B cell (primary cell): ENCODE measurements at regions not wholly inside any gene's neighbourhood (a gene's known extent, or its start where the extent isn't known, plus 50 kb on each side); places are given as distances from the start of the nearest gene placed in this dataset.

Experiments used
- ATAC-seq: fragments of 200-7000 bp; cut with Tn5 transposase; one replicate; pipeline ENCODE4 v1.10.0; 2021; ENCODE audit warnings: low read depth, mild to moderate bottlenecking, moderate number of reproducible peaks, moderate library complexity
- CTCF ChIA-PET: fragments of 350-600 bp; sonication (Branson Sonifier 250); formaldehyde crosslinking; loops from one replicate; lab custom pipeline; 2021; ENCODE audit warnings: antibody characterized with exemption, inconsistent platforms; lab: Charles Lee
- POLR2A ChIA-PET: fragments of 350-600 bp; sonication (Branson Sonifier 250); formaldehyde crosslinking; loops from one replicate; lab custom pipeline; 2021; ENCODE audit warnings: antibody characterized with exemption; lab: Charles Lee
- DNase-seq: peaks from one replicate; pipeline ENCODE4 v3.0.0; 2013
- H2AFZ ChIP-seq: 2 replicates; pipeline ENCODE4 v1.6.1; 2012; ENCODE audit warnings: mild to moderate bottlenecking, low read depth, low read length; ENCODE audit not compliant: insufficient read depth, poor library complexity, severe bottlenecking
- H3K27ac ChIP-seq, 2 donors: 1 replicate in 1 of 2; 2 replicates in 1 of 2; pipeline ENCODE4 v1.5.1; 2012 to 2013; ENCODE audit warnings: low read length in 2 of 2, mild to moderate bottlenecking in 2 of 2, moderate library complexity in 1 of 2
- H3K27me3 ChIP-seq, 4 experiments: fragments of 200-600 bp in 1 of 4; sonication (generic) in 1 of 4; replicated peaks in 1 of 4; 1 replicate in 2 of 4; 2 replicates in 2 of 4; pipeline versions ENCODE4 v1.6.1 to v1.7.0; 2013 to 2016; ENCODE audit warnings: low read length in 3 of 4, mild to moderate bottlenecking in 2 of 4, mixed read lengths in 1 of 4, moderate library complexity in 1 of 4; ENCODE audit not compliant: insufficient read depth in 4 of 4, control insufficient read depth in 3 of 4; ENCODE audit errors: control extremely low read depth in 1 of 4
- H3K36me3 ChIP-seq, 2 experiments: replicated peaks in 1 of 2; 1 replicate in 1 of 2; 2 replicates in 1 of 2; pipeline versions ENCODE4 v1.6.1 to v1.7.1; 2013; ENCODE audit warnings: low read length in 1 of 2; ENCODE audit not compliant: insufficient read depth in 2 of 2, control insufficient read depth in 1 of 2; ENCODE audit errors: control extremely low read depth in 1 of 2, extremely low read depth in 1 of 2
- H3K4me1 ChIP-seq, 2 donors: fragments of 200-600 bp in 1 of 2; sonication (generic) in 1 of 2; 1 replicate in 1 of 2; 2 replicates in 1 of 2; pipeline versions ENCODE4 v1.5.1 to v1.6.1; 2013 to 2017; ENCODE audit warnings: low read length in 2 of 2; ENCODE audit not compliant: control insufficient read depth in 2 of 2, insufficient read depth in 2 of 2
- H3K4me2 ChIP-seq: replicated peaks from 2 replicates; pipeline ENCODE3; 2012; ENCODE audit warnings: mild to moderate bottlenecking, low read depth, low read length; ENCODE audit not compliant: poor library complexity, severe bottlenecking
- H3K4me3 ChIP-seq, 5 experiments: fragments of 200-600 bp in 1 of 5; sonication (generic) in 1 of 5; 1 replicate in 3 of 5; 2 replicates in 2 of 5; pipeline versions ENCODE4 v1.5.1 to v1.7.0; 2011 to 2016; ENCODE audit warnings: low read length in 4 of 5, mild to moderate bottlenecking in 4 of 5, low read depth in 2 of 5, control low read depth in 1 of 5, moderate library complexity in 1 of 5; ENCODE audit not compliant: insufficient read depth in 1 of 5; ENCODE audit errors: control extremely low read depth in 1 of 5, extremely low read depth in 1 of 5
- H3K79me2 ChIP-seq: fragments of 200-600 bp; sonication (generic); one replicate; pipeline ENCODE4 v1.6.0; 2016; ENCODE audit warnings: low read length; ENCODE audit not compliant: control insufficient read depth, insufficient read depth
- H3K9ac ChIP-seq: fragments of 200-600 bp; sonication (generic); 2 replicates; pipeline ENCODE4 v1.6.1; 2017; ENCODE audit warnings: mild to moderate bottlenecking, low read length, moderate library complexity
- H3K9me3 ChIP-seq, 3 donors: one replicate each; pipeline versions ENCODE4 v1.6.1 to v1.7.1; 2013; ENCODE audit warnings: low read length in 2 of 3; ENCODE audit not compliant: control insufficient read depth in 2 of 3, insufficient read depth in 1 of 3; ENCODE audit errors: control extremely low read depth in 1 of 3
- H4K20me1 ChIP-seq: 2 replicates; pipeline ENCODE4 v1.6.0; 2012; ENCODE audit warnings: mild to moderate bottlenecking, low read length; ENCODE audit not compliant: insufficient read depth, control insufficient read depth, poor library complexity, severe bottlenecking
- H3K27ac Mint-ChIP-seq: one replicate; pipeline ENCODE4 v1.8.0; 2021; ENCODE audit warnings: mixed read lengths
- H3K27me3 Mint-ChIP-seq: one replicate; pipeline ENCODE4 v1.8.0; 2021; ENCODE audit warnings: mixed read lengths
- H3K4me1 Mint-ChIP-seq: one replicate; pipeline ENCODE4 v1.8.0; 2021; ENCODE audit warnings: mixed read lengths
- H3K4me3 Mint-ChIP-seq: one replicate; pipeline ENCODE4 v1.8.0; 2021; ENCODE audit warnings: mixed read lengths
- H3K9me3 Mint-ChIP-seq: one replicate; pipeline ENCODE4 v1.8.0; 2022; ENCODE audit warnings: mixed read lengths; ENCODE audit not compliant: insufficient read depth
- CTCF ChIP-seq: fragments of 200-600 bp; IDR thresholded peaks from one replicate; pipeline ENCODE4 v1.8.0; 2022; ENCODE audit warnings: antibody characterized with exemption, mild to moderate bottlenecking
- EZH2 ChIP-seq: IDR thresholded peaks from 2 replicates; pipeline ENCODE4 v1.6.1; 2012; ENCODE audit warnings: borderline replicate concordance, low read depth, mild to moderate bottlenecking, moderate library complexity, low read length; ENCODE audit not compliant: insufficient read depth, poor library complexity, severe bottlenecking
- WGBS: methylation state at CpG from one replicate; pipeline ENCODE4 v1.1.5; 2013; ENCODE audit warnings: missing lambda C conversion rate; ENCODE audit not compliant: insufficient coverage; 5-methylcytosine and 5-hydroxymethylcytosine counted together
- intact Hi-C: fragments of 100-400 bp; cut with micrococcal nuclease; formaldehyde crosslinking; loops from one replicate; pipeline ENCODE4 v1.10.0; 2022

DNA sequence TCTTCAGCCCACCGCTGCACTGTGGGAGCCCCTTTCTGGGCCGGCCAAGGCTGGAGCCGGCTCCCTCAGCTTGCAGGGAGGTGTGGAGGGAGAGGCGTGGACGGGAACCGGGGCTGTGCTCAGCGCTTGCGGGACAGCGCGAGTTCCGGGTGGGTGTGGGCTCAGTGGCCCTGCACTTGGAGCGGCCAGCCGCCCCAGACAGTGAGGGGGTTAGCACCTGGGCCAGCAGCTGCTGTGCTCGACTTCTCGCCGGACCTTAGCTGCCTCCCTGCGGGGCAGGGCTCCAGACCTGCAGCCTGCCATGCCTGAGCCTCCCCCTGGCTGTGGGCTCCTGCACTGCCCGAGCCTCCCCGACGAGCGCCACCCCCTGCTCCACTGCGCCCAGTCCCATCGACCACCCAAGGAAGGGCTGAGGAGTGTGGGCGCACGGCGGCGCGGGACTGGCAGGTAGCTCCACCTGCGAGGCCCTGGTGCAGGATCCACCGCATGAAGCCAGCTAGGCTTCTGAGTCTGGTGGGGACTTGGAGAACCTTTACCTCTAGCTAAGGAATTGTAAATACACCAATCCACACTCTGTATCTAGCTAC, 92.9 kb upstream of the MAST4 start:
- Histone ChIP-seq H3K9ac (no peak overlapping the region), H3K27ac (no peak overlapping the region), H2AFZ (no peak overlapping the region), H3K27me3 (no peaks in the 10 kb centered on the region), H3K4me1 (no peaks in the 10 kb centered on the region), H4K20me1 (no peaks in the 10 kb centered on the region), H3K9me3 (peaks cover 0 to 1% (median 0%) of the 10 kb centered on the region in 3 donors), H3K36me3 (no peaks in the 10 kb centered on the region), H3K4me3 (no peak overlapping the region), H3K79me2 (no peaks in the 10 kb centered on the region), H3K4me2 (no peak overlapping the region)
- 98% methylated on average over 29 of the region's 30 CpGs for WGBS
- DNase-seq (no peak), ATAC-seq (no peak)
- ChIA-PET CTCF (no interaction called here), POLR2A (no interaction called here)
- Mint-ChIP-seq H3K9me3 (no peaks in the 10 kb centered on the region), H3K27ac (no peak overlapping the region), H3K27me3 (no peaks in the 10 kb centered on the region), H3K4me3 (no peak overlapping the region), H3K4me1 (no peaks in the 10 kb centered on the region)
- intact Hi-C loops, result no loop called here
- TF ChIP-seq CTCF (no peak), EZH2 (no peak)

- intact Hi-C loops, result no loop called here
- Histone ChIP-seq H4K20me1 (no peaks in the 10 kb centered on the region), H3K79me2 (no peaks in the 10 kb centered on the region), H3K27ac (no peak overlapping the region), H3K9ac (no peak overlapping the region), H3K27me3 (no peaks in the 10 kb centered on the region), H3K36me3 (no peaks in the 10 kb centered on the region), H3K4me2 (no peak overlapping the region), H3K4me3 (no peak overlapping the region), H3K9me3 (peaks cover 0 to 4% (median 0%) of the 10 kb centered on the region in 3 donors), H3K4me1 (peaks cover under 1% of the 10 kb centered on the region in 2 donors), H2AFZ (no peak overlapping the region)
- H3K27ac Mint-ChIP-seq, result no peak overlapping the region
- DNase-seq (no peak), ATAC-seq (no peak)
- peaks cover 4% of the 10 kb centered on the region for H3K4me1 Mint-ChIP-seq
- H3K27me3 Mint-ChIP-seq, result no peaks in the 10 kb centered on the region
- ChIA-PET POLR2A (no interaction called here), CTCF (interaction anchor here (1.2 to 1.3 kb wide), 2 partner anchors 12 to 16 kb away, joined by 4 read pairs; no protein-coding TSS in a partner anchor)
- WGBS, result no CpG with 5 or more reads among the region's 2 CpGs
- no peak overlapping the region for H3K4me3 Mint-ChIP-seq
- peaks cover 5% of the 10 kb centered on the region for H3K9me3 Mint-ChIP-seq
- TF ChIP-seq EZH2 (no peak), CTCF (no peak)
Observed at GRCh38 chr5:66507106-66507505, 89.1 kb upstream of the MAST4 start.
